ENCODE measurements at regions not wholly inside any gene's neighbourhood (a gene's known extent, or its start where the extent isn't known, plus 50 kb on each side); places are given as distances from the start of the nearest gene placed in this dataset.

DNA sequence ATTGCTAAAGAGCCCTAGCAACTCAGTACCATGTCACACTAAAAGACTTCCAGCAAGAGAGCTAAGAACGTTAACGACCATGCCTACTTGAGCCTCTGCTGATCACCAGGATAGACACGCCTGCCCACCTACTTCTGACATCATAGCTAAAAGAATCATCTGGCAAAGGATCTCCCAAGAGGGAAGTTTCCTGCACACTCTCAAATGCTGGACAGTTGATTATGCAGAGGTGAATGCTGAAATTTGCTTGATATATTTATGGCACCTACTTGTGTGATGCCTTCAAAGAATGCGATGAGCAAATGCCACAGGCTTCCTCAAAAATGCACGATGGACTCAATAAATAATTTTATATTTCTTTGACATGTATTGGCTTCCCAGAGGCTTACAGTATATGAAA is 113.6 kb downstream of the GALC start:
- TF ChIP-seq, protein P1, sequence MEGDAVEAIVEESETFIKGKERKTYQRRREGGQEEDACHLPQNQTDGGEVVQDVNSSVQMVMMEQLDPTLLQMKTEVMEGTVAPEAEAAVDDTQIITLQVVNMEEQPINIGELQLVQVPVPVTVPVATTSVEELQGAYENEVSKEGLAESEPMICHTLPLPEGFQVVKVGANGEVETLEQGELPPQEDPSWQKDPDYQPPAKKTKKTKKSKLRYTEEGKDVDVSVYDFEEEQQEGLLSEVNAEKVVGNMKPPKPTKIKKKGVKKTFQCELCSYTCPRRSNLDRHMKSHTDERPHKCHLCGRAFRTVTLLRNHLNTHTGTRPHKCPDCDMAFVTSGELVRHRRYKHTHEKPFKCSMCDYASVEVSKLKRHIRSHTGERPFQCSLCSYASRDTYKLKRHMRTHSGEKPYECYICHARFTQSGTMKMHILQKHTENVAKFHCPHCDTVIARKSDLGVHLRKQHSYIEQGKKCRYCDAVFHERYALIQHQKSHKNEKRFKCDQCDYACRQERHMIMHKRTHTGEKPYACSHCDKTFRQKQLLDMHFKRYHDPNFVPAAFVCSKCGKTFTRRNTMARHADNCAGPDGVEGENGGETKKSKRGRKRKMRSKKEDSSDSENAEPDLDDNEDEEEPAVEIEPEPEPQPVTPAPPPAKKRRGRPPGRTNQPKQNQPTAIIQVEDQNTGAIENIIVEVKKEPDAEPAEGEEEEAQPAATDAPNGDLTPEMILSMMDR (IDR thresholded peaks at IDR 0.05), result no peak
- TF ChIP-seq POLR2A (IDR thresholded peaks at IDR 0.05), result no peak
- TF ChIP-seq EP300 (IDR thresholded peaks at IDR 0.05), result no peak
